Fibroblast of the aortic adventitia (primary cell): ENCODE measurements at regions not wholly inside any gene's neighbourhood (a gene's known extent, or its start where the extent isn't known, plus 50 kb on each side); places are given as distances from the start of the nearest gene placed in this dataset.

ENCODE experiments used
- DNase-seq: peaks from one replicate; pipeline ENCODE4 v3.0.0-alpha.2; 2010; ENCODE audit warnings: low read depth
- H3K4me3 ChIP-seq: 2 replicates; pipeline ENCODE4 v1.5.1; 2011; ENCODE audit warnings: low read depth, mild to moderate bottlenecking, control low read depth, low read length, moderate library complexity
- TF ChIP-seq, protein P1 (sequence below): IDR thresholded peaks from 2 replicates; pipeline ENCODE4 v1.5.1; 2011; ENCODE audit warnings: mild to moderate bottlenecking, low read length, control low read depth, inconsistent platforms; ENCODE audit not compliant: insufficient read depth

- TF ChIP-seq, protein P1, sequence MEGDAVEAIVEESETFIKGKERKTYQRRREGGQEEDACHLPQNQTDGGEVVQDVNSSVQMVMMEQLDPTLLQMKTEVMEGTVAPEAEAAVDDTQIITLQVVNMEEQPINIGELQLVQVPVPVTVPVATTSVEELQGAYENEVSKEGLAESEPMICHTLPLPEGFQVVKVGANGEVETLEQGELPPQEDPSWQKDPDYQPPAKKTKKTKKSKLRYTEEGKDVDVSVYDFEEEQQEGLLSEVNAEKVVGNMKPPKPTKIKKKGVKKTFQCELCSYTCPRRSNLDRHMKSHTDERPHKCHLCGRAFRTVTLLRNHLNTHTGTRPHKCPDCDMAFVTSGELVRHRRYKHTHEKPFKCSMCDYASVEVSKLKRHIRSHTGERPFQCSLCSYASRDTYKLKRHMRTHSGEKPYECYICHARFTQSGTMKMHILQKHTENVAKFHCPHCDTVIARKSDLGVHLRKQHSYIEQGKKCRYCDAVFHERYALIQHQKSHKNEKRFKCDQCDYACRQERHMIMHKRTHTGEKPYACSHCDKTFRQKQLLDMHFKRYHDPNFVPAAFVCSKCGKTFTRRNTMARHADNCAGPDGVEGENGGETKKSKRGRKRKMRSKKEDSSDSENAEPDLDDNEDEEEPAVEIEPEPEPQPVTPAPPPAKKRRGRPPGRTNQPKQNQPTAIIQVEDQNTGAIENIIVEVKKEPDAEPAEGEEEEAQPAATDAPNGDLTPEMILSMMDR, result no peak
Observed at GRCh38 chr11:116168459-116168787, 604.4 kb downstream of the BUD13 start.

DNA sequence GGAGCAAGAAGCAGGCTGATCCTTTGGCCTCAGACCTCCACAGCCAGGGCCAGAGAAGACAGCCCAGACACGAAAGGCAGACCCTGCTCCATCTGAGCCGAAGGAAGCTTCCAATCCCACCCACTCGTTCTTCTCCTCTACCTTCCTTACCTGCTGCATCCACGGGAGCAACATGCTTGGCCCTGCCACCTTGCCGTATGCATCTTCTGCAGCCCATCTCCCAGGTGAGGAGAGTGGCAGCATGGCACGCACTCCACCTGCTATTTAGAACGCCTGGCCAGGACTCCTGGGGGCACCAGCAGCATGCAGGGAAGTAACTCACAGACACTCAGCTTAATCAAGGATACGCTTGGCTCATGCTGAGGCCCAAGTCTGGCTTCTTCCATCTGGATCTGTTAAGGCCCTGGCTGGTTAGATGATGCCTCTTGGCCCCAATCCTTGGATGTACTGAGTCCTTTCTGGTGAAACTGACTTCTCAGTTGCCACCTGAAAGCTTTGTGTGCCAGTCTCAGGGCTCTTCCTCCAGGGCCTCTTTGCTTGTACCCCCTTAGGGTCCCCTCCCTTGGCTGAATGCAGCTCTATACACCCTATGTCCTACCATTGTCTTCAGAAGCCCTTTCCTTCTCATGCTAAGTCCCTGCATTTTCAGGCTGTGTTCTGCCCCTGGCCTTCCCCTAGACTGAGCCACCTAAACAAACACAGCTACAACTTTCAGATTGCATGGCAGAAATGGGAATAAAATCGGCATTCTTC lies 604.9 kb downstream of the BUD13 start:
- no peak overlapping the region for H3K4me3 ChIP-seq
- TF ChIP-seq, protein P1, result no peak
- no peak for DNase-seq

More at GRCh38 chr11:116168459-116168787, 604.4 kb downstream of the BUD13 start:
- H3K4me3 ChIP-seq, result no peak overlapping the region
- no peak for DNase-seq

- TF ChIP-seq, protein P1, result no peak
- no peak for DNase-seq
Observed at GRCh38 chr11:116166573-116167465, 606.0 kb downstream of the BUD13 start.

GRCh38 chr11:116164843-116165242 lies 607.9 kb downstream of the BUD13 start:
- TF ChIP-seq, protein P1, result no peak
- DNase-seq, result no peak
- no peak overlapping the region for H3K4me3 ChIP-seq

More at GRCh38 chr11:116166573-116167465, 606.0 kb downstream of the BUD13 start:
- no peak overlapping the region for H3K4me3 ChIP-seq

DNA sequence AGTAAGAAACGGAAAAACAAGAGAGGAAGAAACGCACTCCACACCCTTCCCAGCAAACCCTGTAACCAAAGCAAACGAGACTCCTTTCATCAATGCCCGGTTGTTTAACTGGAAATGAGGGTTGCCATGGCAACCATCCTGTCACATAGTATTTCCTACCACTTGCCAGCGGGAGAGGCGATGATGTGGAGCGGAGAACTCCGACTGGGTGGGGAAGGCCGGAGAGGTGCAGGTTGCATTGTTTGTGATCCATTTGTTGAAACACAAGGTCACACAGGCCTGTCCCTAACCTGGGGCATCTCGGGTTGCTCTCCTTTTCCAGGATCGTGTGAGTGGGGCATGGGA lies 609.9 kb downstream of the BUD13 start:
- TF ChIP-seq, protein P1, result no peak
- no peak overlapping the region for H3K4me3 ChIP-seq
- DNase-seq, result no peak

DNA sequence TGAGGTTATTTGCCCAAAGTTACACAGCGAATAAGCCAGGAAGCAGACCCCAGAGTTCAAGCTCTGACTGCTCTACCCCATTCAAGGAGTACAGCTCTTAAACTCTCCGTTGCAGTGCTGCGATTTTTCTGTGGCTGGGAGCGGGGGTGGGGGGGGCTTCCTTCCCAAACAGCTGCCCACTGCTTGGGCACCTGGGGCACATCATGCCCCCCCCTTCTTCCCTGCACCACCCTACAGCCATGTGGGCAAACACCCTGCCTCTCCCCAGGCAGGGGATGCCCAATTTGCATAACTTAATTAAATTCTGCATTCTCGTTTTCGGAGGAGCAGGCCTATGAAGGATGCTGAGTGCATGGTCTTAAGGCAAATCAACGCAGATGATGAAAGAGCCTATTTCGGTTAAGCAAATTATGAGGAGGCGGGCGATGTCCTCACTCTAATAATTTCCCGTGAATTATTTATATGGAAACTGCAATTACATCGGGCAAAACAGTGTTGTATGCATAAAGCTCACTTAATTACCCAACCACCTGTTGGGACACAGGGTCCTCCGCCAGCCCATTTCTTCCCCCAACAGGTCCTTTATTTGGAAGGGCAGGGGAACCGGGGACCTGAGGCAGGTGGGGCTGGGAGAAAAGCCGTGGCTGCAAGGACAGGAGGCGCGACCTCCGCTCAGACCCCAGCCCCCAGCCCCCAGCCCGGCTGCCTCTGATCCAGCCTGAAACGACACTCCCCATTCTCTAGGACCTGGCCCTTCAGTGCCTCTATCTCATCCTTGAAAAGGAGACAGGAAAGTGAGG lies 610.5 kb downstream of the BUD13 start:
- TF ChIP-seq, protein P1, result no peak
- DNase-seq, result no peak
- H3K4me3 ChIP-seq, result no peak overlapping the region
